ENCODE measurements at regions not wholly inside any gene's neighbourhood (a gene's known extent, or its start where the extent isn't known, plus 50 kb on each side); places are given as distances from the start of the nearest gene placed in this dataset.
"Not testable (repeated sequence)": the region's sequence is repeated elsewhere in the genome, so short reads cannot be mapped to it uniquely, and the experiment has no call there.

GRCh38 chr16:63442246-63442645 is 1406.0 kb upstream of the CDH8 start:
- TF ChIP-seq CTCF (IDR thresholded peaks at IDR 0.05; ENCODE audit: low read depth, low read length), result no peak
- no peak for DNase-seq (ENCODE audit: low read depth, low spot score)
- no peak overlapping the region for H3K4me3 ChIP-seq (ENCODE audit: low read depth, low read length)
- in situ Hi-C loops (cut with HindIII; ENCODE audit: low sequenced_read_pairs), result no loop called here

- H3K4me3 ChIP-seq (ENCODE audit: low read depth, low read length), result no peak overlapping the region
- no peak for DNase-seq (ENCODE audit: low read depth, low spot score)
- no peak for TF ChIP-seq CTCF (IDR thresholded peaks at IDR 0.05; ENCODE audit: low read depth, low read length)
- in situ Hi-C loops (cut with HindIII; ENCODE audit: low sequenced_read_pairs), result no loop called here
Observed at GRCh38 chr16:63426275-63426870, 1390.1 kb upstream of the CDH8 start.

- TF ChIP-seq CTCF (IDR thresholded peaks at IDR 0.05; ENCODE audit: low read depth, low read length), result no peak
- in situ Hi-C loops (cut with HindIII; ENCODE audit: low sequenced_read_pairs), result no loop called here
- H3K4me3 ChIP-seq (ENCODE audit: low read depth, low read length), result no peak overlapping the region
- DNase-seq (ENCODE audit: low read depth, low spot score), result no peak
Observed at GRCh38 chr16:63422715-63423114, 1386.5 kb upstream of the CDH8 start.

- no peak for DNase-seq (ENCODE audit: low read depth, low spot score)
- no peak overlapping the region for H3K4me3 ChIP-seq (ENCODE audit: low read depth, low read length)
- in situ Hi-C loops (cut with HindIII; ENCODE audit: low sequenced_read_pairs), result no loop called here
- TF ChIP-seq CTCF (IDR thresholded peaks at IDR 0.05; ENCODE audit: low read depth, low read length), result no peak
Observed at GRCh38 chr16:63416712-63417111, 1380.5 kb upstream of the CDH8 start.

- TF ChIP-seq CTCF (IDR thresholded peaks at IDR 0.05; ENCODE audit: low read depth, low read length), result no peak
- in situ Hi-C loops (cut with HindIII; ENCODE audit: low sequenced_read_pairs), result no loop called here
- H3K4me3 ChIP-seq (ENCODE audit: low read depth, low read length), result no peak overlapping the region
- no peak for DNase-seq (ENCODE audit: low read depth, low spot score)
Observed at GRCh38 chr16:63415014-63415413, 1378.8 kb upstream of the CDH8 start.

- no peak for TF ChIP-seq CTCF (IDR thresholded peaks at IDR 0.05; ENCODE audit: low read depth, low read length)
- H3K4me3 ChIP-seq (ENCODE audit: low read depth, low read length), result no peak overlapping the region
- in situ Hi-C loops (cut with HindIII; ENCODE audit: low sequenced_read_pairs), result no loop called here
- DNase-seq (ENCODE audit: low read depth, low spot score), result no peak
Observed at GRCh38 chr16:63410594-63410993, 1374.4 kb upstream of the CDH8 start.

- no peak for DNase-seq (ENCODE audit: low read depth, low spot score)
- TF ChIP-seq CTCF (IDR thresholded peaks at IDR 0.05; ENCODE audit: low read depth, low read length), result no peak
- in situ Hi-C loops (cut with HindIII; ENCODE audit: low sequenced_read_pairs), result no loop called here
- no peak overlapping the region for H3K4me3 ChIP-seq (ENCODE audit: low read depth, low read length)
Observed at GRCh38 chr16:63403792-63404191, 1367.6 kb upstream of the CDH8 start.

- in situ Hi-C loops (cut with HindIII; ENCODE audit: low sequenced_read_pairs); H3K4me3 ChIP-seq (ENCODE audit: low read depth, low read length); DNase-seq (ENCODE audit: low read depth, low spot score): not testable (repeated sequence)
Observed at GRCh38 chr16:63388277-63388676, 1352.0 kb upstream of the CDH8 start.
